ENCODE measurements at regions not wholly inside any gene's neighbourhood (a gene's known extent, or its start where the extent isn't known, plus 50 kb on each side); places are given as distances from the start of the nearest gene placed in this dataset.

GRCh38 chr17:70357190-70357589 is 187.9 kb downstream of the KCNJ2 start:
- H3K27me3 ChIP-seq (ENCODE audit: control insufficient read depth, insufficient read depth, low read length), result no peaks in the 10 kb centered on the region
- TF ChIP-seq SIN3A (IDR thresholded peaks at IDR 0.05; ENCODE audit: borderline replicate concordance, insufficient read depth, low read depth, low read length) (no peak), TCF7L2 (IDR thresholded peaks at IDR 0.05; ENCODE audit: low read depth, low read length) (no peak), POLR2AphosphoS5 (IDR thresholded peaks at IDR 0.05; ENCODE audit: low read depth, low read length) (no peak), REST (IDR thresholded peaks at IDR 0.05; ENCODE audit: insufficient read depth in 1 of 2, low read depth in 2 of 2, low read length in 1 of 2) (no peak)
- TF ChIP-seq, protein P1, sequence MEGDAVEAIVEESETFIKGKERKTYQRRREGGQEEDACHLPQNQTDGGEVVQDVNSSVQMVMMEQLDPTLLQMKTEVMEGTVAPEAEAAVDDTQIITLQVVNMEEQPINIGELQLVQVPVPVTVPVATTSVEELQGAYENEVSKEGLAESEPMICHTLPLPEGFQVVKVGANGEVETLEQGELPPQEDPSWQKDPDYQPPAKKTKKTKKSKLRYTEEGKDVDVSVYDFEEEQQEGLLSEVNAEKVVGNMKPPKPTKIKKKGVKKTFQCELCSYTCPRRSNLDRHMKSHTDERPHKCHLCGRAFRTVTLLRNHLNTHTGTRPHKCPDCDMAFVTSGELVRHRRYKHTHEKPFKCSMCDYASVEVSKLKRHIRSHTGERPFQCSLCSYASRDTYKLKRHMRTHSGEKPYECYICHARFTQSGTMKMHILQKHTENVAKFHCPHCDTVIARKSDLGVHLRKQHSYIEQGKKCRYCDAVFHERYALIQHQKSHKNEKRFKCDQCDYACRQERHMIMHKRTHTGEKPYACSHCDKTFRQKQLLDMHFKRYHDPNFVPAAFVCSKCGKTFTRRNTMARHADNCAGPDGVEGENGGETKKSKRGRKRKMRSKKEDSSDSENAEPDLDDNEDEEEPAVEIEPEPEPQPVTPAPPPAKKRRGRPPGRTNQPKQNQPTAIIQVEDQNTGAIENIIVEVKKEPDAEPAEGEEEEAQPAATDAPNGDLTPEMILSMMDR (IDR thresholded peaks at IDR 0.05), result no peak
- no peak overlapping the region for H3K27ac ChIP-seq (ENCODE audit: low read length)
- no peak overlapping the region for H3K4me3 ChIP-seq (ENCODE audit: low read depth in 2 of 2, low read length in 2 of 2)
- DNase-seq (ENCODE audit: low read depth, low spot score) (no peak), ATAC-seq (no peak)
- in situ Hi-C loops (cut with HindIII; ENCODE audit: low pct_unique_long_range_greater_than_20kb, low sequenced_read_pairs), result no loop called here
- ChIA-PET POLR2A (no interaction called here), CTCF (no interaction called here)
- H3K9me3 ChIP-seq (ENCODE audit: control insufficient read depth, insufficient read depth, low read depth, low read length), result no peaks in the 10 kb centered on the region
- H3K4me1 ChIP-seq (ENCODE audit: control insufficient read depth, insufficient read depth, low read length), result no peaks in the 10 kb centered on the region
- no TSS peak for BruUV-seq (replicated peaks)
- H3K36me3 ChIP-seq (ENCODE audit: control insufficient read depth, insufficient read depth, low read length), result no peaks in the 10 kb centered on the region
- intact Hi-C loops (cut with micrococcal nuclease; ENCODE audit: unreplicated experiment), result no loop called here

- in situ Hi-C loops (cut with HindIII; ENCODE audit: low pct_unique_long_range_greater_than_20kb, low sequenced_read_pairs) (no loop called here), intact Hi-C loops (cut with micrococcal nuclease; ENCODE audit: unreplicated experiment) (no loop called here)
- Histone ChIP-seq H3K4me3 (ENCODE audit: low read depth in 2 of 2, low read length in 2 of 2) (no peak overlapping the region), H3K9me3 (ENCODE audit: control insufficient read depth, insufficient read depth, low read depth, low read length) (no peaks in the 10 kb centered on the region), H3K4me1 (ENCODE audit: control insufficient read depth, insufficient read depth, low read length) (no peaks in the 10 kb centered on the region), H3K27ac (ENCODE audit: low read length) (no peak overlapping the region), H3K36me3 (ENCODE audit: control insufficient read depth, insufficient read depth, low read length) (no peaks in the 10 kb centered on the region), H3K27me3 (ENCODE audit: control insufficient read depth, insufficient read depth, low read length) (no peaks in the 10 kb centered on the region)
- no TSS peak for BruUV-seq (replicated peaks)
- POLR2A ChIA-PET, result no interaction called here
- DNase-seq (ENCODE audit: low read depth, low spot score) (no peak), ATAC-seq (no peak)
- CTCF ChIA-PET, result interaction anchor here (0.6 kb wide), 1 partner anchor 829 kb away, joined by 3 read pairs; no protein-coding TSS in a partner anchor
- TF ChIP-seq REST (IDR thresholded peaks at IDR 0.05; ENCODE audit: insufficient read depth in 1 of 2, low read depth in 2 of 2, low read length in 1 of 2), result no peak
- TF ChIP-seq POLR2AphosphoS5 (IDR thresholded peaks at IDR 0.05; ENCODE audit: low read depth, low read length), result no peak
- TF ChIP-seq TCF7L2 (IDR thresholded peaks at IDR 0.05; ENCODE audit: low read depth, low read length), result no peak
- TF ChIP-seq, protein P1 (IDR thresholded peaks at IDR 0.05), result no peak
- TF ChIP-seq SIN3A (IDR thresholded peaks at IDR 0.05; ENCODE audit: borderline replicate concordance, insufficient read depth, low read depth, low read length), result no peak
Measured at GRCh38 chr17:70365091-70365583, 195.8 kb downstream of the KCNJ2 start.

Measured in Panc1 (cell line).